HEK293 (cell line): ENCODE measurements at regions not wholly inside any gene's neighbourhood (a gene's known extent, or its start where the extent isn't known, plus 50 kb on each side); places are given as distances from the start of the nearest gene placed in this dataset.

Experiments used
- CTCF ChIA-PET: fragments of 350-600 bp; formaldehyde crosslinking; extraction: SDS; loops from one replicate; lab custom pipeline; 2021; ENCODE audit warnings: antibody characterized with exemption; lab: Yijun Ruan, JAX
- POLR2A ChIA-PET: fragments of 300-600 bp; formaldehyde crosslinking; extraction: SDS; loops from one replicate; lab custom pipeline; 2020; ENCODE audit warnings: antibody characterized with exemption, inconsistent platforms; lab: Yijun Ruan, JAX
- H3K27ac ChIP-seq: fragments of 200-500 bp; sonication (Bioruptor generic); 2 replicates; pipeline ENCODE4 v1.5.1; 2014; ENCODE audit warnings: low read depth, low read length, control low read depth, inconsistent platforms; ENCODE audit errors: extremely low read depth
- H3K36me3 ChIP-seq, 2 experiments: fragments of 200-500 bp in 1 of 2; sonication (Bioruptor generic) in 1 of 2; 1 replicate in 1 of 2; 2 replicates in 1 of 2; pipeline ENCODE4 v1.5.1; 2014 to 2017; ENCODE audit warnings: inconsistent platforms in 2 of 2, low read length in 2 of 2; ENCODE audit not compliant: control insufficient read depth in 2 of 2, insufficient read depth in 1 of 2
- H3K4me1 ChIP-seq: fragments of 200-500 bp; sonication (Bioruptor generic); 2 replicates; pipeline ENCODE4 v1.5.1; 2014; ENCODE audit warnings: mild to moderate bottlenecking, low read length, inconsistent platforms; ENCODE audit not compliant: control insufficient read depth, insufficient read depth
- H3K4me3 ChIP-seq: 2 replicates; pipeline ENCODE4 v1.5.1; 2011; ENCODE audit warnings: low read depth, mild to moderate bottlenecking, control low read depth, low read length, moderate library complexity
- H3K9me3 ChIP-seq: fragments of 200-500 bp; sonication (Bioruptor generic); 2 replicates; pipeline ENCODE4 v1.5.1; 2014; ENCODE audit warnings: low read depth, low read length, inconsistent platforms; ENCODE audit not compliant: control insufficient read depth, insufficient read depth
- EGR2 ChIP-seq: fragments of 450-650 bp; formaldehyde crosslinking; IDR thresholded peaks from 2 replicates; pipeline ENCODE4 v1.5.1; 2016; ENCODE audit warnings: low read depth, missing biosample characterization, missing genetic modification characterization
- FEZF1 ChIP-seq: fragments of 450-650 bp; formaldehyde crosslinking; IDR thresholded peaks from 2 replicates; pipeline ENCODE4 v1.5.1; 2016; ENCODE audit warnings: missing biosample characterization, missing genetic modification characterization
- GLI4 ChIP-seq: fragments of 450-650 bp; formaldehyde crosslinking; IDR thresholded peaks from 2 replicates; pipeline ENCODE4 v1.5.1; 2016; ENCODE audit warnings: missing biosample characterization, missing genetic modification characterization
- OSR2 ChIP-seq: fragments of 450-650 bp; formaldehyde crosslinking; IDR thresholded peaks from 2 replicates; pipeline ENCODE4 v1.5.1; 2016; ENCODE audit warnings: missing biosample characterization, missing genetic modification characterization
- SCRT2 ChIP-seq: fragments of 450-650 bp; formaldehyde crosslinking; IDR thresholded peaks from 2 replicates; pipeline ENCODE4 v1.5.1; 2016; ENCODE audit warnings: missing biosample characterization, missing genetic modification characterization
- ZBTB48 ChIP-seq: fragments of 450-650 bp; formaldehyde crosslinking; IDR thresholded peaks from 2 replicates; pipeline ENCODE4 v1.5.1; 2016; ENCODE audit warnings: missing biosample characterization, missing genetic modification characterization
- ZFHX2 ChIP-seq: fragments of 450-650 bp; formaldehyde crosslinking; conservative IDR thresholded peaks from 2 replicates; pipeline ENCODE4 v1.5.1; 2016; ENCODE audit warnings: missing biosample characterization, missing genetic modification characterization
- ZNF169 ChIP-seq: fragments of 450-650 bp; formaldehyde crosslinking; IDR thresholded peaks from 2 replicates; pipeline ENCODE4 v1.5.1; 2016; ENCODE audit warnings: missing biosample characterization, missing genetic modification characterization
- ZNF202 ChIP-seq: fragments of 450-650 bp; formaldehyde crosslinking; IDR thresholded peaks from 2 replicates; pipeline ENCODE4 v1.5.1; 2016; ENCODE audit warnings: missing biosample characterization, missing genetic modification characterization, borderline replicate concordance
- ZNF223 ChIP-seq: fragments of 450-650 bp; formaldehyde crosslinking; IDR thresholded peaks from 2 replicates; pipeline ENCODE4 v1.5.1; 2016; ENCODE audit warnings: missing biosample characterization, missing genetic modification characterization
- ZNF24 ChIP-seq: fragments of 450-650 bp; formaldehyde crosslinking; IDR thresholded peaks from 2 replicates; pipeline ENCODE4 v1.5.1; 2016; ENCODE audit warnings: missing biosample characterization, missing genetic modification characterization
- ZNF48 ChIP-seq: fragments of 450-650 bp; formaldehyde crosslinking; IDR thresholded peaks from 2 replicates; pipeline ENCODE4 v1.5.1; 2016; ENCODE audit warnings: missing biosample characterization, missing genetic modification characterization
- ZNF514 ChIP-seq: fragments of 450-650 bp; formaldehyde crosslinking; IDR thresholded peaks from 2 replicates; pipeline ENCODE4 v1.5.1; 2016; ENCODE audit warnings: missing biosample characterization, missing genetic modification characterization
- ZNF548 ChIP-seq: fragments of 450-650 bp; formaldehyde crosslinking; IDR thresholded peaks from 2 replicates; pipeline ENCODE4 v1.5.1; 2016; ENCODE audit warnings: missing biosample characterization, missing genetic modification characterization
- ZNF585B ChIP-seq: fragments of 450-650 bp; formaldehyde crosslinking; IDR thresholded peaks from 2 replicates; pipeline ENCODE4 v1.5.1; 2016; ENCODE audit warnings: missing biosample characterization, missing genetic modification characterization
- ZNF624 ChIP-seq: fragments of 450-650 bp; formaldehyde crosslinking; IDR thresholded peaks from 2 replicates; pipeline ENCODE4 v1.5.1; 2017; ENCODE audit warnings: missing biosample characterization, missing genetic modification characterization
- ZNF664 ChIP-seq: fragments of 450-650 bp; formaldehyde crosslinking; IDR thresholded peaks from 2 replicates; pipeline ENCODE4 v1.5.1; 2016; ENCODE audit warnings: missing biosample characterization, missing genetic modification characterization
- ZNF677 ChIP-seq: fragments of 450-650 bp; IDR thresholded peaks from 2 replicates; pipeline ENCODE4 v1.5.0; 2018; ENCODE audit warnings: missing biosample characterization, mild to moderate bottlenecking, missing genetic modification characterization, moderate library complexity
- ZNF792 ChIP-seq: fragments of 450-650 bp; formaldehyde crosslinking; IDR thresholded peaks from 2 replicates; pipeline ENCODE4 v1.5.1; 2016; ENCODE audit warnings: missing biosample characterization, missing genetic modification characterization
- ZNF843 ChIP-seq: fragments of 450-650 bp; formaldehyde crosslinking; IDR thresholded peaks from 2 replicates; pipeline ENCODE4 v1.5.1; 2016; ENCODE audit warnings: missing biosample characterization, missing genetic modification characterization
- TF ChIP-seq, protein P1 (sequence below): fragments of 450-650 bp; formaldehyde crosslinking; IDR thresholded peaks from 2 replicates; pipeline ENCODE4 v1.5.1; 2016; ENCODE audit warnings: missing biosample characterization, missing genetic modification characterization
- TF ChIP-seq, protein P2 (sequence below): fragments of 450-650 bp; formaldehyde crosslinking; IDR thresholded peaks from 2 replicates; pipeline ENCODE4 v1.5.1; 2017; ENCODE audit warnings: missing biosample characterization, missing genetic modification characterization

DNA sequence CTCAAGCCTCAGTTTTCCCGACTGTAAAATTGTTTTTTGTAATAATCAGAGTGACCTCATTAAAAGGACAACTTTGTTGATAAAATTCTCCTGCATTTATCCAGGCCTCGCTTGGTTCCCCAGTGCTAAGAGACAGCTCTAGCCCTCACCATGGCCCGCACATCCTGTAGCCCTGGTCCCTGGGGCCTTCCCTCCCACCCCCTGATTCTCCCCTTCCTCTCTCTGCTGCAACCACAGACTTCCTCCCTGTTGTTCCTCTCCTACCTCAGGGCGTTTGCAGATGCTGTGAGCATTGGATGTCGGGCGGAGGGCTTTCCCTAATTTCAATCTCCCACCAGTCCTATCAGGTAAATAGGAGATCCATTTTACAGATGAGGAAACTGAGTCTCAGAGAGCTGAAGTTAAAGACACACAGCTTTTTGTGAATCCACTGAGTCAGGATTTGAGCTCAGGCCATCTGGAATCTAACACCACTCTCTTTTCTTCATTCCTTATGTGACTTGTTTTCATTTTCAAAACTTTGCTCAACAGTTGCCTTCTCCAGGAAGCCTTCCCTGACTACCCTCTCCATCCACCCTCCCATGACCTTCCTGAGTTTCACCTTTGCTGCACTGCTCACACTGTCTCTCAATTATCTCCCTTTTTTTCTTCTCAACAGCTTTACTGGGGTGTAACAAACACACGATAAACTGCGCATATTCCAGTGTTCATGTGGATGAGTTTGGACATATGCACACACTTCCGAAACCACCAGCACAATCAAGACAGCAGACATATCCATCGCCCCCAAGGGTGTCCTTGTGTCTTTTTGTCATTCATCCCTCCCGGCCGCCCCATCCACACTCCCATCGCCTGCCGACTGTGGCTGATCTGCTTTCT lies 107.1 kb downstream of the CEBPB start:
- ChIA-PET CTCF (interaction anchor here (0.5 kb wide), 1 partner anchor 393 kb away, joined by 3 read pairs; no protein-coding TSS in a partner anchor), POLR2A (no interaction called here)
- Histone ChIP-seq H3K9me3 (no peaks in the 10 kb centered on the region), H3K27ac (no peak overlapping the region), H3K4me3 (no peak overlapping the region), H3K4me1 (no peaks in the 10 kb centered on the region), H3K36me3 (no peaks in the 10 kb centered on the region)
- TF ChIP-seq, protein P1, sequence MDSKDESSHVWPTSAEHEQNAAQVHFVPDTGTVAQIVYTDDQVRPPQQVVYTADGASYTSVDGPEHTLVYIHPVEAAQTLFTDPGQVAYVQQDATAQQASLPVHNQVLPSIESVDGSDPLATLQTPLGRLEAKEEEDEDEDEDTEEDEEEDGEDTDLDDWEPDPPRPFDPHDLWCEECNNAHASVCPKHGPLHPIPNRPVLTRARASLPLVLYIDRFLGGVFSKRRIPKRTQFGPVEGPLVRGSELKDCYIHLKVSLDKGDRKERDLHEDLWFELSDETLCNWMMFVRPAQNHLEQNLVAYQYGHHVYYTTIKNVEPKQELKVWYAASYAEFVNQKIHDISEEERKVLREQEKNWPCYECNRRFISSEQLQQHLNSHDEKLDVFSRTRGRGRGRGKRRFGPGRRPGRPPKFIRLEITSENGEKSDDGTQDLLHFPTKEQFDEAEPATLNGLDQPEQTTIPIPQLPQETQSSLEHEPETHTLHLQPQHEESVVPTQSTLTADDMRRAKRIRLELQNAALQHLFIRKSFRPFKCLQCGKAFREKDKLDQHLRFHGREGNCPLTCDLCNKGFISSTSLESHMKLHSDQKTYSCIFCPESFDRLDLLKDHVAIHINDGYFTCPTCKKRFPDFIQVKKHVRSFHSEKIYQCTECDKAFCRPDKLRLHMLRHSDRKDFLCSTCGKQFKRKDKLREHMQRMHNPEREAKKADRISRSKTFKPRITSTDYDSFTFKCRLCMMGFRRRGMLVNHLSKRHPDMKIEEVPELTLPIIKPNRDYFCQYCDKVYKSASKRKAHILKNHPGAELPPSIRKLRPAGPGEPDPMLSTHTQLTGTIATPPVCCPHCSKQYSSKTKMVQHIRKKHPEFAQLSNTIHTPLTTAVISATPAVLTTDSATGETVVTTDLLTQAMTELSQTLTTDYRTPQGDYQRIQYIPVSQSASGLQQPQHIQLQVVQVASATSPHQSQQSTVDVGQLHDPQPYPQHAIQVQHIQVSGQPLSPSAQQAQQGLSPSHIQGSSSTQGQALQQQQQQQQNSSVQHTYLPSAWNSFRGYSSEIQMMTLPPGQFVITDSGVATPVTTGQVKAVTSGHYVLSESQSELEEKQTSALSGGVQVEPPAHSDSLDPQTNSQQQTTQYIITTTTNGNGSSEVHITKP (tag by site-specific recombination) = no peak
- TF ChIP-seq ZNF514 (tag by site-specific recombination) = no peak
- TF ChIP-seq SCRT2 (tag by site-specific recombination) = 0 out of 2 replicates have a peak, but pooled peaks have one; percentile 7
- TF ChIP-seq GLI4 (tag by site-specific recombination) = no peak

GRCh38 chr20:50298554-50299324 lies 108.1 kb downstream of the CEBPB start:
- no peak for TF ChIP-seq ZNF792 (tag by site-specific recombination)
- peak; percentile 97 for TF ChIP-seq EGR2
- peak; percentile 91 for TF ChIP-seq ZFHX2 (tag by site-specific recombination)
- CTCF ChIA-PET = no interaction called here
- POLR2A ChIA-PET = no interaction called here

GRCh38 chr20:50299325-50299629 lies 108.6 kb downstream of the CEBPB start:
- no peaks in the 10 kb centered on the region for H3K36me3 ChIP-seq
- ChIA-PET POLR2A (no interaction called here), CTCF (no interaction called here)
- H3K4me3 ChIP-seq = no peak overlapping the region
- TF ChIP-seq, protein P2, sequence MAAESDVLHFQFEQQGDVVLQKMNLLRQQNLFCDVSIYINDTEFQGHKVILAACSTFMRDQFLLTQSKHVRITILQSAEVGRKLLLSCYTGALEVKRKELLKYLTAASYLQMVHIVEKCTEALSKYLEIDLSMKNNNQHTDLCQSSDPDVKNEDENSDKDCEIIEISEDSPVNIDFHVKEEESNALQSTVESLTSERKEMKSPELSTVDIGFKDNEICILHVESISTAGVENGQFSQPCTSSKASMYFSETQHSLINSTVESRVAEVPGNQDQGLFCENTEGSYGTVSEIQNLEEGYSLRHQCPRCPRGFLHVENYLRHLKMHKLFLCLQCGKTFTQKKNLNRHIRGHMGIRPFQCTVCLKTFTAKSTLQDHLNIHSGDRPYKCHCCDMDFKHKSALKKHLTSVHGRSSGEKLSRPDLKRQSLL (tag by site-specific recombination) = no peak
- no peak for TF ChIP-seq ZBTB48
- no peak for TF ChIP-seq ZNF548 (tag by site-specific recombination)
- TF ChIP-seq ZNF24 = no peak
- no peak for TF ChIP-seq ZNF223
- no peak for TF ChIP-seq ZNF843
- no peak for TF ChIP-seq ZNF664
- TF ChIP-seq ZNF624 (tag by site-specific recombination) = no peak
- no peak for TF ChIP-seq ZNF585B (tag by site-specific recombination)
- no peak for TF ChIP-seq ZNF792 (tag by site-specific recombination)
- TF ChIP-seq ZNF48 (tag by site-specific recombination) = no peak
- no peak for TF ChIP-seq ZNF202 (tag by site-specific recombination)
- no peak for TF ChIP-seq ZNF169 (tag by site-specific recombination)
- no peak for TF ChIP-seq ZNF677 (tag by site-specific recombination)
- no peak for TF ChIP-seq FEZF1 (tag by site-specific recombination)
- no peak for TF ChIP-seq OSR2 (tag by site-specific recombination)
- H3K4me1 ChIP-seq = no peaks in the 10 kb centered on the region
- no peaks in the 10 kb centered on the region for H3K9me3 ChIP-seq
- no peak overlapping the region for H3K27ac ChIP-seq

More at GRCh38 chr20:50298554-50299324, 108.1 kb downstream of the CEBPB start:
- Histone ChIP-seq H3K27ac (no peak overlapping the region), H3K4me1 (no peaks in the 10 kb centered on the region), H3K9me3 (no peaks in the 10 kb centered on the region), H3K4me3 (no peak overlapping the region), H3K36me3 (no peaks in the 10 kb centered on the region)
